GM12874 (cell line): ENCODE measurements at regions not wholly inside any gene's neighbourhood (a gene's known extent, or its start where the extent isn't known, plus 50 kb on each side); places are given as distances from the start of the nearest gene placed in this dataset.

Experiments
- CTCF ChIP-seq: IDR thresholded peaks from 2 replicates; pipeline ENCODE4 v1.5.1; 2011; ENCODE audit warnings: low read depth, mild to moderate bottlenecking, control low read depth, low read length, moderate library complexity; ENCODE audit not compliant: insufficient read depth

- no peak for TF ChIP-seq CTCF
Measured at GRCh38 chr11:127804747-127805400, 782.5 kb downstream of the ETS1 start.

- no peak for TF ChIP-seq CTCF
Measured at GRCh38 chr11:127803755-127804154, 783.6 kb downstream of the ETS1 start.

GRCh38 chr11:127800989-127801688 is 786.2 kb downstream of the ETS1 start:
- TF ChIP-seq CTCF, result no peak

GRCh38 chr11:127795326-127795725 is 792.0 kb downstream of the ETS1 start:
- no peak for TF ChIP-seq CTCF

- TF ChIP-seq CTCF, result no peak
Measured at GRCh38 chr11:127791844-127792243, 791.3 kb upstream of the KIRREL3 start.

GRCh38 chr11:127790592-127790991 is 790.0 kb upstream of the KIRREL3 start:
- no peak for TF ChIP-seq CTCF

- peak; percentile 23; the same call in 1 of the 2 replicates for TF ChIP-seq CTCF
Measured at GRCh38 chr11:127789927-127790326, 789.4 kb upstream of the KIRREL3 start.
